ENCODE measurements at regions not wholly inside any gene's neighbourhood (a gene's known extent, or its start where the extent isn't known, plus 50 kb on each side); places are given as distances from the start of the nearest gene placed in this dataset.

GRCh38 chr1:90092441-90092840 lies 97.5 kb downstream of the ZNF326 start:
- TF ChIP-seq CTCF (IDR thresholded peaks at IDR 0.05) (no peak), POLR2A (IDR thresholded peaks at IDR 0.05) (no peak)

All from adrenal gland (tissue), 5 donors.